H1 (cell line): ENCODE measurements at regions not wholly inside any gene's neighbourhood (a gene's known extent, or its start where the extent isn't known, plus 50 kb on each side); places are given as distances from the start of the nearest gene placed in this dataset.

Experiments used
- CTCF ChIA-PET: fragments of 300-600 bp; sonication (Branson Sonifier 250); formaldehyde crosslinking; loops from one replicate; lab custom pipeline; 2021; ENCODE audit not compliant: partially characterized antibody; lab: Charles Lee
- POLR2A ChIA-PET: fragments of 300-600 bp; sonication (Branson Sonifier 250); formaldehyde crosslinking; loops from one replicate; lab custom pipeline; 2021; ENCODE audit warnings: inconsistent platforms; ENCODE audit not compliant: partially characterized antibody; lab: Charles Lee
- DNase-seq, 2 experiments: peaks; one replicate each; pipeline versions ENCODE4 v3.0.0 to v3.0.0-alpha.2; 2010 to 2022; ENCODE audit warnings: low spot score in 2 of 2, low read depth in 1 of 2, mixed read lengths in 1 of 2
- FAIRE-seq: peaks from 2 replicates; lab custom pipeline; 2011; peaks lifted over from hg19 to GRCh38; lab: Jason Lieb, UNC
- H2AFZ ChIP-seq: 2 replicates; pipeline ENCODE4 v1.8.1; 2012; ENCODE audit warnings: low read length, inconsistent platforms
- H2AK5ac ChIP-seq: 2 replicates; pipeline ENCODE4 v1.6.1; 2013; ENCODE audit warnings: low read depth, low read length
- H2BK120ac ChIP-seq: replicated peaks from 2 replicates; pipeline ENCODE3; 2013; ENCODE audit warnings: low read depth, low read length, inconsistent platforms
- H2BK12ac ChIP-seq: 2 replicates; pipeline ENCODE4 v1.6.1; 2013; ENCODE audit warnings: low read depth, low read length
- H2BK15ac ChIP-seq: 2 replicates; pipeline ENCODE4 v1.6.1; 2013; ENCODE audit warnings: low read length
- H2BK20ac ChIP-seq: 2 replicates; pipeline ENCODE4 v1.6.1; 2013; ENCODE audit warnings: low read length
- H2BK5ac ChIP-seq: 2 replicates; pipeline ENCODE4 v1.6.1; 2013; ENCODE audit warnings: low read depth, low read length
- H3K14ac ChIP-seq: 2 replicates; pipeline ENCODE4 v1.6.1; 2013; ENCODE audit warnings: inconsistent platforms; ENCODE audit not compliant: insufficient read length
- H3K18ac ChIP-seq: 2 replicates; pipeline ENCODE4 v1.6.1; 2013; ENCODE audit warnings: low read length; ENCODE audit errors: extremely low read depth
- H3K23ac ChIP-seq: 2 replicates; pipeline ENCODE4 v1.6.1; 2013; ENCODE audit warnings: inconsistent platforms; ENCODE audit not compliant: insufficient read length
- H3K23me2 ChIP-seq: 2 replicates; pipeline ENCODE4 v1.6.1; 2013; ENCODE audit warnings: low read depth, low read length
- H3K27ac ChIP-seq: 2 replicates; pipeline ENCODE4 v1.6.1; 2011; ENCODE audit warnings: low read depth, low read length, inconsistent platforms
- H3K27me3 ChIP-seq, 4 experiments: replicated peaks in 1 of 4; 1 replicate in 1 of 4; 2 replicates in 3 of 4; pipeline versions ENCODE4 v1.6.1 to v1.8.1; 2011 to 2013; ENCODE audit warnings: low read length in 3 of 4, mild to moderate bottlenecking in 3 of 4, inconsistent platforms in 2 of 4, mixed read lengths in 2 of 4, moderate library complexity in 1 of 4; ENCODE audit not compliant: control insufficient read depth in 3 of 4, insufficient read depth in 3 of 4; ENCODE audit errors: extremely low read depth in 1 of 4
- H3K36me3 ChIP-seq, 4 experiments: 2 replicates each; pipeline versions ENCODE4 v1.6.1 to v1.8.1; 2011 to 2013; ENCODE audit warnings: mild to moderate bottlenecking in 4 of 4, low read length in 3 of 4, moderate library complexity in 2 of 4, control low read depth in 1 of 4, inconsistent platforms in 1 of 4; ENCODE audit not compliant: insufficient read depth in 4 of 4, control insufficient read depth in 2 of 4
- H3K4ac ChIP-seq: replicated peaks from 2 replicates; pipeline ENCODE3; 2013; ENCODE audit warnings: low read length, low read depth, mixed read lengths, inconsistent platforms; ENCODE audit not compliant: insufficient read length
- H3K4me1 ChIP-seq, 4 experiments: replicated peaks in 1 of 4; 1 replicate in 1 of 4; 2 replicates in 3 of 4; pipeline versions ENCODE4 v1.6.1 to v1.8.1; 2011 to 2013; ENCODE audit warnings: low read length in 3 of 4, inconsistent platforms in 2 of 4, mixed read lengths in 1 of 4; ENCODE audit not compliant: insufficient read depth in 4 of 4, control insufficient read depth in 3 of 4
- H3K4me2 ChIP-seq, 2 experiments: 2 replicates each; pipeline versions ENCODE4 v1.6.1 to v1.8.1; 2011 to 2013; ENCODE audit warnings: low read depth in 2 of 2, low read length in 2 of 2, control low read depth in 1 of 2, inconsistent platforms in 1 of 2, mild to moderate bottlenecking in 1 of 2; ENCODE audit not compliant: insufficient read depth in 1 of 2
- H3K4me3 ChIP-seq, 4 experiments: fragments of 200-600, 300-600 bp in 1 of 4; sonication (generic), shearing (Covaris generic), sonication (Bioruptor Twin) in 1 of 4; 2 replicates each; pipeline versions ENCODE4 v1.5.1 to v1.8.1; 2011 to 2016; ENCODE audit warnings: low read length in 4 of 4, low read depth in 3 of 4, control low read depth in 2 of 4, inconsistent platforms in 2 of 4, mild to moderate bottlenecking in 2 of 4, mixed read lengths in 1 of 4, moderate library complexity in 1 of 4; ENCODE audit not compliant: insufficient read depth in 2 of 4; ENCODE audit errors: extremely low read depth in 1 of 4
- H3K56ac ChIP-seq: replicated peaks from 2 replicates; pipeline ENCODE3; 2013; ENCODE audit warnings: low read depth, mild to moderate bottlenecking, mixed read lengths, low read length, inconsistent platforms; ENCODE audit not compliant: insufficient read length
- H3K79me1 ChIP-seq: 2 replicates; pipeline ENCODE4 v1.6.1; 2013; ENCODE audit warnings: low read depth, low read length, control low read depth
- H3K79me2 ChIP-seq, 2 experiments: 2 replicates each; pipeline versions ENCODE4 v1.6.1 to v1.8.1; 2012 to 2013; ENCODE audit warnings: low read length in 2 of 2, mild to moderate bottlenecking in 2 of 2, inconsistent platforms in 1 of 2; ENCODE audit not compliant: insufficient read depth in 2 of 2, control insufficient read depth in 1 of 2
- H3K9ac ChIP-seq, 4 experiments: replicated peaks in 1 of 4; 1 replicate in 1 of 4; 2 replicates in 3 of 4; pipeline versions ENCODE4 v1.6.1 to v1.8.1; 2011 to 2013; ENCODE audit warnings: low read depth in 3 of 4, low read length in 3 of 4, control low read depth in 2 of 4, mild to moderate bottlenecking in 2 of 4, moderate library complexity in 2 of 4, inconsistent platforms in 1 of 4; ENCODE audit errors: extremely low read depth in 1 of 4
- H3K9me3 ChIP-seq, 2 experiments: 2 replicates each; pipeline versions ENCODE4 v1.6.1 to v1.8.1; 2012 to 2013; ENCODE audit warnings: mild to moderate bottlenecking in 2 of 2, moderate library complexity in 2 of 2, control low read depth in 1 of 2, inconsistent platforms in 1 of 2, low read depth in 1 of 2, low read length in 1 of 2, mixed read lengths in 1 of 2; ENCODE audit not compliant: insufficient read depth in 2 of 2
- H4K20me1 ChIP-seq, 2 experiments: replicated peaks in 1 of 2; 2 replicates each; pipeline versions ENCODE3 to v1.8.1; 2011 to 2013; ENCODE audit warnings: inconsistent platforms in 2 of 2, low read length in 2 of 2, mild to moderate bottlenecking in 1 of 2; ENCODE audit not compliant: insufficient read depth in 2 of 2, control insufficient read depth in 1 of 2
- H4K5ac ChIP-seq: 2 replicates; pipeline ENCODE4 v1.6.1; 2013; ENCODE audit warnings: low read length, low read depth, mixed read lengths, inconsistent platforms; ENCODE audit not compliant: insufficient read length
- H4K8ac ChIP-seq: 2 replicates; pipeline ENCODE4 v1.8.0; 2013; ENCODE audit warnings: mild to moderate bottlenecking, moderate library complexity, low read length, inconsistent platforms; ENCODE audit not compliant: insufficient read depth; ENCODE audit errors: extremely low read depth
- H4K91ac ChIP-seq: replicated peaks from 2 replicates; pipeline ENCODE3; 2013; ENCODE audit warnings: low read length, mixed read lengths, inconsistent platforms; ENCODE audit not compliant: insufficient read length
- GABPA ChIP-seq: IDR thresholded peaks from 2 replicates; pipeline ENCODE4 v1.6.1; 2011; ENCODE audit warnings: mild to moderate bottlenecking, low read length, moderate library complexity, borderline replicate concordance; ENCODE audit not compliant: insufficient read depth
- WGBS, 2 experiments: shearing (Covaris generic) in 1 of 2; methylation state at CpG; one replicate each; pipeline versions ENCODE4 v1.1.6 to v1.1.7; 2013 to 2015; ENCODE audit warnings: low lambda C conversion rate in 2 of 2, mixed read lengths in 2 of 2, inconsistent platforms in 1 of 2, low coverage in 1 of 2, missing lambda C conversion rate in 1 of 2; ENCODE audit not compliant: insufficient replicate concordance in 2 of 2, insufficient coverage in 1 of 2, insufficient read length in 1 of 2; ENCODE audit errors: extremely low coverage in 1 of 2, missing lambda C conversion rate in 1 of 2; 5-methylcytosine and 5-hydroxymethylcytosine counted together

GRCh38 chr11:70672991-70673653 lies 274.8 kb downstream of the CTTN start:
- H3K14ac ChIP-seq = no peak overlapping the region
- no peak overlapping the region for H3K4me3 ChIP-seq
- 0 out of 2 replicates have a peak overlapping the region, but pooled peaks have one; percentile 77 for H2BK15ac ChIP-seq
- no peak overlapping the region for H2BK20ac ChIP-seq
- no peaks in the 10 kb centered on the region for H3K36me3 ChIP-seq
- H4K91ac ChIP-seq = no peak overlapping the region
- H3K23me2 ChIP-seq = no peaks in the 10 kb centered on the region
- H3K4me2 ChIP-seq = no peak overlapping the region
- no peak overlapping the region for H2BK120ac ChIP-seq
- no peak for DNase-seq
- no peak overlapping the region for H2AFZ ChIP-seq
- H2BK12ac ChIP-seq = no peak overlapping the region
- POLR2A ChIA-PET = interaction anchor here (1.8 kb wide), 1 partner anchor 10 kb away, joined by 5 read pairs; no protein-coding TSS in a partner anchor
- no peaks in the 10 kb centered on the region for H3K9me3 ChIP-seq
- peaks cover 4 to 23% (median 10%) of the 10 kb centered on the region in 4 experiments for H3K4me1 ChIP-seq
- CTCF ChIA-PET = interaction anchor here (0.6 to 1.4 kb wide), 6 partner anchors 9 to 81 kb away, joined by 3 to 4 read pairs (median 3); no protein-coding TSS in a partner anchor
- no peak overlapping the region for H2BK5ac ChIP-seq
- no peak for TF ChIP-seq GABPA
- TF ChIP-seq, all 59 proteins: peak for 0
- H3K27ac ChIP-seq = no peak overlapping the region
- H3K27me3 ChIP-seq = no peaks in the 10 kb centered on the region
- no peak for FAIRE-seq
- no peak overlapping the region for H3K56ac ChIP-seq
- no peak overlapping the region for H2AK5ac ChIP-seq
- 95% methylated on average over 7 of the region's 8 CpGs; no CpG with 5 or more reads in 1 of the 2 experiments for WGBS, 2 experiments
- no peaks in the 10 kb centered on the region for H4K20me1 ChIP-seq
- H3K9ac ChIP-seq = no peak overlapping the region
- H3K79me2 ChIP-seq = no peaks in the 10 kb centered on the region
- H3K18ac ChIP-seq = no peak overlapping the region
- no peak overlapping the region for H3K23ac ChIP-seq
- H3K79me1 ChIP-seq = 0 out of 2 replicates have a peak, but pooled peaks cover 2% of the 10 kb centered on the region
- no peak overlapping the region for H4K5ac ChIP-seq
- H4K8ac ChIP-seq = no peak overlapping the region
- H3K4ac ChIP-seq = no peak overlapping the region
